Left lung (tissue), 4 donors: ENCODE measurements at regions not wholly inside any gene's neighbourhood (a gene's known extent, or its start where the extent isn't known, plus 50 kb on each side); places are given as distances from the start of the nearest gene placed in this dataset.

Source experiments
- ATAC-seq: fragments of 200-7000 bp; cut with Tn5 transposase; one replicate; pipeline ENCODE4 v1.9.1; 2020; ENCODE audit warnings: moderate library complexity
- DNase-seq, 4 donors: peaks; one replicate each; pipeline ENCODE4 v3.0.0-alpha.2; 2013 to 2020
- H3K27ac ChIP-seq, 2 donors: fragments of 200-600 bp; sonication (generic) in 1 of 2; one replicate each; pipeline versions ENCODE4 v1.5.0 to v1.8.0; 2020 to 2021
- H3K27me3 ChIP-seq, 2 donors: fragments of 200-600 bp; sonication (generic) in 1 of 2; one replicate each; pipeline versions ENCODE4 v1.5.0 to v1.8.0; 2020 to 2021
- H3K36me3 ChIP-seq, 2 donors: fragments of 200-600 bp; sonication (generic) in 1 of 2; one replicate each; pipeline versions ENCODE4 v1.5.0 to v1.8.0; 2020 to 2021
- H3K4me1 ChIP-seq, 2 donors: fragments of 200-600 bp; one replicate each; pipeline ENCODE4 v1.8.0; 2021
- H3K4me3 ChIP-seq, 2 donors: fragments of 200-600 bp; sonication (generic) in 1 of 2; one replicate each; pipeline versions ENCODE4 v1.5.0 to v1.8.0; 2020 to 2021; ENCODE audit warnings: mild to moderate bottlenecking in 1 of 2
- H3K9me3 ChIP-seq, 2 donors: fragments of 200-600 bp; sonication (generic) in 1 of 2; one replicate each; pipeline versions ENCODE4 v1.5.0 to v1.8.0; 2020 to 2021
- CTCF ChIP-seq, 2 donors: fragments of 200-600 bp; sonication (generic) in 1 of 2; IDR thresholded peaks; one replicate each; pipeline versions ENCODE4 v1.5.0 to v1.8.0; 2021; ENCODE audit warnings: antibody characterized with exemption in 2 of 2
- intact Hi-C, 2 donors: fragments of 100-400 bp; cut with DNase I; formaldehyde crosslinking; loops; one replicate each; pipeline versions ENCODE4 v1.11.2 to v1.14.2; 2022
- donor health status: DM: no; HTN: yes; CAD: no.
- donor health status: DM: no; HTN: no; CAD: no.

GRCh38 chr10:128560993-128561392, 434.8 kb upstream of the MKI67 start:
- ATAC-seq (no peak), DNase-seq (no peak)
- Histone ChIP-seq H3K9me3 (no peaks in the 10 kb centered on the region), H3K27me3 (peaks cover 0 to 14% of the 10 kb centered on the region in 2 donors), H3K4me3 (no peak overlapping the region), H3K4me1 (no peaks in the 10 kb centered on the region), H3K36me3 (no peaks in the 10 kb centered on the region), H3K27ac (no peak overlapping the region)
- no peak for TF ChIP-seq CTCF (IDR thresholded peaks at IDR 0.05)
- intact Hi-C loops: no loop called here

DNA sequence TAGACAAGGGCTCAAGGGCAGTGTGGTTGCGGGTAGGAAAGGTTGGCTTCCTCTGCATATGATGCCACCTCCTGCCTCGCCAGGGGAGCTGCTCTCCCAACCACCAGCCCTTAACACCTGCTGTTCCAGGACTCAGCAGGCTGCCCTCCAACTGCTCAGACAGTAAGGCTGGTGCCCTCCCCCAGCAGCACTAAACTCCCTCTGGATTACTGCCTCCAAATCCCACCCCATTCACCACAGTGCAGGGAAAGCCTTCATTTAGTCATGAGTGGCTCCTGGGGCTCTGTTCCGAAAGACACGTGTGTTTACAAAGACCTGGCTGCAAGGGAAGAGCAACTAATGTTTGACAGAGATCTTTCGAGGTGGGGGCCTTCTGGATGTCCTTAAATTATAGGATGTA, 437.2 kb upstream of the MKI67 start:
- Histone ChIP-seq H3K36me3 (no peaks in the 10 kb centered on the region), H3K9me3 (no peaks in the 10 kb centered on the region), H3K4me1 (no peaks in the 10 kb centered on the region), H3K27ac (no peak overlapping the region), H3K27me3 (peaks cover 0 to 28% of the 10 kb centered on the region in 2 donors), H3K4me3 (no peak overlapping the region)
- ATAC-seq (no peak), DNase-seq (no peak)
- intact Hi-C loops: no loop called here
- TF ChIP-seq CTCF (IDR thresholded peaks at IDR 0.05): no peak

DNA sequence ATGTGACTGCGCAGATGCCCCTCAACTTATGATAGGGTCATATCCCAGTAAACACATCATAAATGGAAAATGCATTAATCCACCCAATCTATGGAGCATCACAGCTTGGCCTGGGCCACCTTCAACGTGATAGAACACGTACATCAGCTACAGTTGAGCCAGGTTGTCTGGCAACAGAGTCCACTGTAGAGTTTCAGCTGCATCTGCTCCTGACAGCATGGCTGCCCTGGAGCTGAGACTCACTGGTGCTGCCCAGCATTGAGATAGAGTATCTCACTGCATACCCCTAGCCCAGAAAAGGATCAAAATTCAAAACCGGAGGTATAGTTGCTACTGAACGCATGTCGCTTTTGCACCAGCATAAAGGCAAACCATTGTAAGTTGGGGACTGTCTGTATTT, 437.7 kb upstream of the MKI67 start:
- H3K4me3 ChIP-seq: no peak overlapping the region
- no peaks in the 10 kb centered on the region for H3K36me3 ChIP-seq
- no peaks in the 10 kb centered on the region for H3K4me1 ChIP-seq
- peaks cover 0 to 31% of the 10 kb centered on the region in 2 donors for H3K27me3 ChIP-seq
- no peak for TF ChIP-seq CTCF (IDR thresholded peaks at IDR 0.05)
- H3K9me3 ChIP-seq: no peaks in the 10 kb centered on the region
- intact Hi-C loops: no loop called here
- no peak overlapping the region for H3K27ac ChIP-seq
- DNase-seq (no peak), ATAC-seq (no peak)

GRCh38 chr10:128566361-128566968, 440.2 kb upstream of the MKI67 start:
- intact Hi-C loops: no loop called here
- ATAC-seq (no peak), DNase-seq (no peak)
- TF ChIP-seq CTCF (IDR thresholded peaks at IDR 0.05): no peak
- no peak overlapping the region for H3K4me3 ChIP-seq
- no peak overlapping the region for H3K27ac ChIP-seq
- no peaks in the 10 kb centered on the region for H3K4me1 ChIP-seq
- H3K36me3 ChIP-seq: no peaks in the 10 kb centered on the region
- H3K27me3 ChIP-seq: peaks cover 0 to 31% of the 10 kb centered on the region in 2 donors
- no peaks in the 10 kb centered on the region for H3K9me3 ChIP-seq

DNA sequence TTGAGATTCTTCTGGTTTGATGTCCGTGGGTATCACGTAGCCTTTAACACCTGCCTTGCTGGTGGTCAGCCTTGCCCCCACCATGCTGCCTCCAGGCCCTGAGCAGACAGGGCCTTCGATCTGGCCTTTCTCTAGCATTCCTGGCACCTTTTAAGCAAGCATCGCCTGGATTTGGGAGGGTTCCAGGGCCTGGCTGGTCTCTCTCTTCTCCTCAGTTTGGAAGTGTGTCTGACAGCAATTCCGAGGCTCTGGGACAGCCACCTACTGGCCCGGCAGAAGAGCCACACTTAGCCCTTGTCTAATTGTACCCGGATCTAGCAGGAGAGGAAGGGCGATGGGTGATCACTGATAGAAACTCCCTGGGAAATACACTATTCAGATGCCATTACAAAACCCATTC, 441.3 kb upstream of the MKI67 start:
- H3K4me3 ChIP-seq: no peak overlapping the region
- no peaks in the 10 kb centered on the region for H3K4me1 ChIP-seq
- H3K27me3 ChIP-seq: peaks cover 0 to 32% of the 10 kb centered on the region in 2 donors
- no peak for ATAC-seq
- intact Hi-C loops: no loop called here
- no peaks in the 10 kb centered on the region for H3K9me3 ChIP-seq
- H3K36me3 ChIP-seq: no peaks in the 10 kb centered on the region
- H3K27ac ChIP-seq: no peak overlapping the region
- no peak for TF ChIP-seq CTCF (IDR thresholded peaks at IDR 0.05)
- no peak for DNase-seq
